ENCODE measurements at regions not wholly inside any gene's neighbourhood (a gene's known extent, or its start where the extent isn't known, plus 50 kb on each side); places are given as distances from the start of the nearest gene placed in this dataset.

DNA sequence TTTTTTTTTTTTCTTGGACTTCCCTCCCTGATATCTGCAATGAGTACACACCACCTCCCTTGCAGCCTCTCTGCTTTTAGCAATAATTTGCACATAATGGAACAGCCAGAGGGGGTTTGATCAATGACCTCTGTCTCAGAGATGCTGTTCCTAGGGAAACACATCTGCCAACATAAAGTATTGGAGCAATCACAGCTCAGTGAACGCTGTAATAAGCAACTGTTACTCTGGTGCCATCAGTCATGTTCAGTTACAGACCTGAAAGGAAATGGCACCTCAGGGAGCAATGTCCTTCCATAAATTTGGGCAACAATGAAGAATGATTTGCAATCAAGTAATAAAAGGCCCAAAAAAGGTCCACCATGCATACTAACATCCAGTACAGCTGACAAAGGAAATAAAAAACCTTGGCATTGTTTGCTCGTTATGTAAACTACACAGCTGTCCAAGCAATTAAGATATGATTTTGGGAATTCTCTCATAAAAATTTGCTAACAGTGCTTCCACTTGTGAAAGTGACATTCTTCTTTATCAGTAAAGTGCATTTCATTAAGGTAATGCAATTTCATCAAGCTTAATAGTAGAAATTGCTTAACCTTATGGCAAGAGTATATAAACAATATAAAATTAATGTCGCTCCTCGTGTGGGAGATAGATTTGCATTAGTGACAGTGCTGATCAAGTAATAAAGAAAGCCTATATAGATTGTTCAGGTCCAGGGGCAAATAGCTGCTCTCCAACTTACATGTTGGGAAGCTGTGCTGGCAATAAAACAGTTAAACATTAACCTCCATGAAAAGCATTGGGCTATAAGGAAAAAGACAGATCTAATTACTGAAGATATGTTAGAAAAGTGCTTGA lies 167.8 kb downstream of the RASEF start (continued):
- TF ChIP-seq, protein P1, sequence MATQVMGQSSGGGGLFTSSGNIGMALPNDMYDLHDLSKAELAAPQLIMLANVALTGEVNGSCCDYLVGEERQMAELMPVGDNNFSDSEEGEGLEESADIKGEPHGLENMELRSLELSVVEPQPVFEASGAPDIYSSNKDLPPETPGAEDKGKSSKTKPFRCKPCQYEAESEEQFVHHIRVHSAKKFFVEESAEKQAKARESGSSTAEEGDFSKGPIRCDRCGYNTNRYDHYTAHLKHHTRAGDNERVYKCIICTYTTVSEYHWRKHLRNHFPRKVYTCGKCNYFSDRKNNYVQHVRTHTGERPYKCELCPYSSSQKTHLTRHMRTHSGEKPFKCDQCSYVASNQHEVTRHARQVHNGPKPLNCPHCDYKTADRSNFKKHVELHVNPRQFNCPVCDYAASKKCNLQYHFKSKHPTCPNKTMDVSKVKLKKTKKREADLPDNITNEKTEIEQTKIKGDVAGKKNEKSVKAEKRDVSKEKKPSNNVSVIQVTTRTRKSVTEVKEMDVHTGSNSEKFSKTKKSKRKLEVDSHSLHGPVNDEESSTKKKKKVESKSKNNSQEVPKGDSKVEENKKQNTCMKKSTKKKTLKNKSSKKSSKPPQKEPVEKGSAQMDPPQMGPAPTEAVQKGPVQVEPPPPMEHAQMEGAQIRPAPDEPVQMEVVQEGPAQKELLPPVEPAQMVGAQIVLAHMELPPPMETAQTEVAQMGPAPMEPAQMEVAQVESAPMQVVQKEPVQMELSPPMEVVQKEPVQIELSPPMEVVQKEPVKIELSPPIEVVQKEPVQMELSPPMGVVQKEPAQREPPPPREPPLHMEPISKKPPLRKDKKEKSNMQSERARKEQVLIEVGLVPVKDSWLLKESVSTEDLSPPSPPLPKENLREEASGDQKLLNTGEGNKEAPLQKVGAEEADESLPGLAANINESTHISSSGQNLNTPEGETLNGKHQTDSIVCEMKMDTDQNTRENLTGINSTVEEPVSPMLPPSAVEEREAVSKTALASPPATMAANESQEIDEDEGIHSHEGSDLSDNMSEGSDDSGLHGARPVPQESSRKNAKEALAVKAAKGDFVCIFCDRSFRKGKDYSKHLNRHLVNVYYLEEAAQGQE (IDR thresholded peaks at IDR 0.05), result no peak
- TF ChIP-seq FOXS1 (CRISPR knock-in tag; IDR thresholded peaks at IDR 0.05) (no peak), EHF (CRISPR knock-in tag; IDR thresholded peaks at IDR 0.05) (no peak)

DNA sequence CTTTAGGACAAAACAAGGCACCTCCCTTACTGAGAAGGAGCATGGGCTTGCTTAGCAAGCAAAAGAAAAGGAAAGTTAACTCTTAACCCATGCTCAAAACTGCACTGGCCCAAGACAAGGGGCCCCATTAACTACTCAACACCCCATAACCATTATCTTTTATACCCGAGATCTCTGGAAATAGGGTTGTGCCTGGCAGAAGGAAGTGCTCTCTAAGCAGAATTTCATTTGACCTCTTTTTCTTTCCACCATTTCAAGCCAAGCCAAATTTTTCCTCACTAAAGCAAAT lies 167.2 kb downstream of the RASEF start:
- Histone ChIP-seq H3K4me2 (no peak overlapping the region), H3K4me3 (no peak overlapping the region), H3K27ac (no peak overlapping the region), H3K9me3 (no peaks in the 10 kb centered on the region), H3K4me1 (no peaks in the 10 kb centered on the region)
- WGBS (ENCODE audit: missing lambda C conversion rate), result 61% methylated on average over 1 of the region's 1 CpG
- ChIA-PET CTCF (no interaction called here), POLR2A (no interaction called here)
- FAIRE-seq (no peak), DNase-seq (ENCODE audit: low read depth in 1 of 2, low spot score in 1 of 2) (no peak), ATAC-seq (no peak)
- TF ChIP-seq KDM5A (IDR thresholded peaks at IDR 0.05) (no peak), RCOR1 (IDR thresholded peaks at IDR 0.05; ENCODE audit: low read depth, low read length) (no peak), RARB (CRISPR knock-in tag; IDR thresholded peaks at IDR 0.05) (no peak)

DNA sequence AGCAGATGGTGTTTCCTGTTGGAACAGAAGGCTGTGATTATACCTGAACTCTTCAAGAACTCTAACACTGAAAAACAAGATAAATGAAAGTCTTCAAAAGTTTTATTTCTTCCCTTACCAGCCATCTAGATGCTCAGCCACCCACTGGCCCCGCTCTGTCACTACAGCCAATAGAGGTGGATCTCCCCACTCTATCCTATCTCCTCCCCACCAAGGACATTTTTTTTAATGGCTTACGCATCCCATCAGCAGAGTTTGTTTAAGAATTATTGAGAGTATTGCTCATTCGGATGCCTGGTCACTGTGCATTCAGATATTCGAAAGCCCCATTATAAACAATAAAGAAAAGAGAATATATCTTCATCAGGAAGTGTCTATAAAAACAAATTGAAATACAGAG lies 159.4 kb downstream of the RASEF start:
- H3K4me2 ChIP-seq, result no peak overlapping the region
- ChIA-PET POLR2A (no interaction called here), CTCF (no interaction called here)
- H3K4me3 ChIP-seq, result no peak overlapping the region
- WGBS (ENCODE audit: missing lambda C conversion rate), result 59% methylated on average over 4 of the region's 4 CpGs
- no peaks in the 10 kb centered on the region for H3K9me3 ChIP-seq
- DNase-seq (ENCODE audit: low read depth in 1 of 2, low spot score in 1 of 2), result peak; percentile 4 to 30
- TF ChIP-seq FOSB (CRISPR knock-in tag; IDR thresholded peaks at IDR 0.05) (no peak), HOXB5 (CRISPR knock-in tag; IDR thresholded peaks at IDR 0.05) (no peak), SREBF2 (IDR thresholded peaks at IDR 0.05) (no peak), CBX2 (IDR thresholded peaks at IDR 0.05; ENCODE audit: borderline replicate concordance, low read depth) (no peak), MAZ (IDR thresholded peaks at IDR 0.05; ENCODE audit: borderline replicate concordance, low read depth, low read length) (no peak), RCOR1 (IDR thresholded peaks at IDR 0.05; ENCODE audit: low read depth, low read length) (no peak), JUN (IDR thresholded peaks at IDR 0.05) (no peak)
- no peak overlapping the region for H3K27ac ChIP-seq
- no peak for FAIRE-seq
- ATAC-seq, result peak in 1 of 2 experiments; percentile 70; a peak in 3 of 6 replicates
- H3K4me1 ChIP-seq, result no peaks in the 10 kb centered on the region

- WGBS (ENCODE audit: missing lambda C conversion rate), result 30% methylated on average over 3 of the region's 3 CpGs
- Histone ChIP-seq H3K4me1 (no peaks in the 10 kb centered on the region), H3K4me3 (no peak overlapping the region), H3K27ac (no peak overlapping the region), H3K4me2 (no peak overlapping the region), H3K9me3 (peaks cover 20% of the 10 kb centered on the region)
- FAIRE-seq, result no peak
- ChIA-PET CTCF (interaction anchor here (1.1 to 1.3 kb wide), 2 partner anchors 10 to 21 kb away, joined by 3 to 4 read pairs; no protein-coding TSS in a partner anchor), POLR2A (no interaction called here)
- no peak for DNase-seq (ENCODE audit: low read depth in 1 of 2, low spot score in 1 of 2)
- no peak for ATAC-seq
- TF ChIP-seq MAFK (IDR thresholded peaks at IDR 0.05; ENCODE audit: partially characterized antibody) (peak; percentile 87), RNF2 (IDR thresholded peaks at IDR 0.05; ENCODE audit: borderline replicate concordance, low read depth) (no peak)
Measured at GRCh38 chr9:82911996-82912395, 150.9 kb downstream of the RASEF start.

DNA sequence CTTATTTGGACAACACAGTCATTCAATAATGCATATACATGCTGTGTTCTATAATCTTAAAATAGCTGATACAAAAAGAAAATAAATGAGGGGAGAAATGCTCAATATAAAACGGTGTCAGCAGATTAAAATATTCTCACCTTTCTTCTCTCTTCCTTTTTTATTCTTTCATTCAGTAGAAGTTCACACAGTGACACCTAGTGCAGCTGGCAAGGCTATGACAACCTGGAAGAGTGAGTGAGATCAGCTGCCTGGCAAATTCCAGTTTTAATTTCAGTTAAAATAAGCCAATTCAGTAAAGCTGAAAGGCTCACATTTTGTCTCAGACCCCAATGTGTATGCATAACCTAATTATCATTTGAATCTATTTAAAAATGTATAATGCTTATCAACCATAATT lies 150.3 kb downstream of the RASEF start:
- peaks cover 23% of the 10 kb centered on the region for H3K9me3 ChIP-seq
- no peaks in the 10 kb centered on the region for H3K4me1 ChIP-seq
- H3K27ac ChIP-seq, result no peak overlapping the region
- 0% methylated on average over 1 of the region's 1 CpG for WGBS (ENCODE audit: missing lambda C conversion rate)
- H3K4me2 ChIP-seq, result no peak overlapping the region
- DNase-seq (ENCODE audit: low read depth in 1 of 2, low spot score in 1 of 2) (no peak), ATAC-seq (0 out of 6 replicates have a peak, but pooled peaks of 1 of the 2 experiments have one; percentile 34), FAIRE-seq (no peak)
- POLR2A ChIA-PET, result interaction anchor here (0.8 kb wide), 1 partner anchor 22 kb away, joined by 3 read pairs; no protein-coding TSS in a partner anchor
- H3K4me3 ChIP-seq, result no peak overlapping the region
- CTCF ChIA-PET, result interaction anchor here (1.1 to 1.3 kb wide), 2 partner anchors 9 to 22 kb away, joined by 3 to 4 read pairs; no protein-coding TSS in a partner anchor
- TF ChIP-seq KDM5A (IDR thresholded peaks at IDR 0.05) (no peak), RAD21 (conservative IDR thresholded peaks at IDR 0.05 in 1 of 2, IDR thresholded peaks at IDR 0.05 in 1 of 2) (peak in 1 of 2 experiments; percentile 32; a peak in 2 of 5 replicates), EP300 (IDR thresholded peaks at IDR 0.05) (no peak), CEBPB (IDR thresholded peaks at IDR 0.05) (no peak)
- TF ChIP-seq, protein P1 (IDR thresholded peaks at IDR 0.05), result no peak
- TF ChIP-seq, protein P2, sequence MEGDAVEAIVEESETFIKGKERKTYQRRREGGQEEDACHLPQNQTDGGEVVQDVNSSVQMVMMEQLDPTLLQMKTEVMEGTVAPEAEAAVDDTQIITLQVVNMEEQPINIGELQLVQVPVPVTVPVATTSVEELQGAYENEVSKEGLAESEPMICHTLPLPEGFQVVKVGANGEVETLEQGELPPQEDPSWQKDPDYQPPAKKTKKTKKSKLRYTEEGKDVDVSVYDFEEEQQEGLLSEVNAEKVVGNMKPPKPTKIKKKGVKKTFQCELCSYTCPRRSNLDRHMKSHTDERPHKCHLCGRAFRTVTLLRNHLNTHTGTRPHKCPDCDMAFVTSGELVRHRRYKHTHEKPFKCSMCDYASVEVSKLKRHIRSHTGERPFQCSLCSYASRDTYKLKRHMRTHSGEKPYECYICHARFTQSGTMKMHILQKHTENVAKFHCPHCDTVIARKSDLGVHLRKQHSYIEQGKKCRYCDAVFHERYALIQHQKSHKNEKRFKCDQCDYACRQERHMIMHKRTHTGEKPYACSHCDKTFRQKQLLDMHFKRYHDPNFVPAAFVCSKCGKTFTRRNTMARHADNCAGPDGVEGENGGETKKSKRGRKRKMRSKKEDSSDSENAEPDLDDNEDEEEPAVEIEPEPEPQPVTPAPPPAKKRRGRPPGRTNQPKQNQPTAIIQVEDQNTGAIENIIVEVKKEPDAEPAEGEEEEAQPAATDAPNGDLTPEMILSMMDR (IDR thresholded peaks at IDR 0.05), result peak; percentile 26; the same call in 1 of the 3 replicates

All from A549 (cell line).